ENCODE measurements at regions not wholly inside any gene's neighbourhood (a gene's known extent, or its start where the extent isn't known, plus 50 kb on each side); places are given as distances from the start of the nearest gene placed in this dataset.

DNA sequence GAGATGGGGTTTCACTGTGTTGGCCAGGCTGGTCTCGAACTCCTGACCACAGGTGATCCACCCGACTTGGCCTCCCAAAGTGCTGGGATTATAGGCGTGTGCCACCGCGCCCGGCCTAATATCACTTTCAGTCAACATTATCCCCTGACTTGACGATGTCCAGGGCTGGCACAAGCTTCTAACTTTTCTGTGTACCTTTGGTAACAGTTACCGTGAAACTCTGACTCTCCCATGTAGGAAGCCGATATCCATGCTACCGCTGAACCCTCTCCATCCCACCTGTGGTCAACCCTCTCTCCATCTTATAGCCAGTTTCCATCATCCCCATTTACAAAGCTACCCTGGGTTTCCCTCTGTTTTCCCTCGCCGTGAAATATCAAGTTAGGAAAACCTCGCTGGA, 77.5 kb downstream of the CRLF2 start:
- no peaks in the 10 kb centered on the region for H3K79me2 ChIP-seq (ENCODE audit: control insufficient read depth, insufficient read depth, low read length)
- Mint-ChIP-seq H3K9me3 (ENCODE audit: insufficient read depth) (no peaks in the 10 kb centered on the region), H3K27me3 (no peaks in the 10 kb centered on the region), H3K4me3 (no peak overlapping the region), H3K4me1 (no peaks in the 10 kb centered on the region), H3K27ac (no peak overlapping the region)
- no peak overlapping the region for H3K27ac ChIP-seq (ENCODE audit: low read length in 2 of 2)
- ATAC-seq (ENCODE audit: low read depth) (no peak), DNase-seq (no peak)
- H3K9ac ChIP-seq (ENCODE audit: low read length), result no peak overlapping the region
- WGBS (ENCODE audit: insufficient coverage), result 96% methylated on average over 12 of the region's 13 CpGs
- H4K20me1 ChIP-seq (ENCODE audit: control insufficient read depth, insufficient read depth, low read length, poor library complexity, severe bottlenecking), result no peaks in the 10 kb centered on the region
- no peak overlapping the region for H3K4me2 ChIP-seq (replicated peaks; ENCODE audit: low read depth, low read length, poor library complexity, severe bottlenecking)
- no peaks in the 10 kb centered on the region for H3K4me1 ChIP-seq (ENCODE audit: control insufficient read depth in 2 of 2, insufficient read depth in 2 of 2, low read length in 2 of 2)
- ChIA-PET CTCF (no interaction called here), POLR2A (no interaction called here)
- TF ChIP-seq, protein P1, sequence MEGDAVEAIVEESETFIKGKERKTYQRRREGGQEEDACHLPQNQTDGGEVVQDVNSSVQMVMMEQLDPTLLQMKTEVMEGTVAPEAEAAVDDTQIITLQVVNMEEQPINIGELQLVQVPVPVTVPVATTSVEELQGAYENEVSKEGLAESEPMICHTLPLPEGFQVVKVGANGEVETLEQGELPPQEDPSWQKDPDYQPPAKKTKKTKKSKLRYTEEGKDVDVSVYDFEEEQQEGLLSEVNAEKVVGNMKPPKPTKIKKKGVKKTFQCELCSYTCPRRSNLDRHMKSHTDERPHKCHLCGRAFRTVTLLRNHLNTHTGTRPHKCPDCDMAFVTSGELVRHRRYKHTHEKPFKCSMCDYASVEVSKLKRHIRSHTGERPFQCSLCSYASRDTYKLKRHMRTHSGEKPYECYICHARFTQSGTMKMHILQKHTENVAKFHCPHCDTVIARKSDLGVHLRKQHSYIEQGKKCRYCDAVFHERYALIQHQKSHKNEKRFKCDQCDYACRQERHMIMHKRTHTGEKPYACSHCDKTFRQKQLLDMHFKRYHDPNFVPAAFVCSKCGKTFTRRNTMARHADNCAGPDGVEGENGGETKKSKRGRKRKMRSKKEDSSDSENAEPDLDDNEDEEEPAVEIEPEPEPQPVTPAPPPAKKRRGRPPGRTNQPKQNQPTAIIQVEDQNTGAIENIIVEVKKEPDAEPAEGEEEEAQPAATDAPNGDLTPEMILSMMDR (IDR thresholded peaks at IDR 0.05), result no peak
- TF ChIP-seq EZH2 (IDR thresholded peaks at IDR 0.05; ENCODE audit: borderline replicate concordance, insufficient read depth, low read depth, low read length, poor library complexity, severe bottlenecking), result no peak
- intact Hi-C loops (cut with micrococcal nuclease), result no loop called here
- H3K27me3 ChIP-seq (replicated peaks in 1 of 4; ENCODE audit: control extremely low read depth in 1 of 4, control insufficient read depth in 3 of 4, insufficient read depth in 4 of 4, low read length in 3 of 4), result no peaks in the 10 kb centered on the region
- no peak overlapping the region for H3K4me3 ChIP-seq (ENCODE audit: control extremely low read depth in 1 of 5, extremely low read depth in 1 of 5, insufficient read depth in 1 of 5, low read depth in 2 of 5, low read length in 4 of 5)
- no peaks in the 10 kb centered on the region for H3K36me3 ChIP-seq (replicated peaks in 1 of 2; ENCODE audit: control extremely low read depth in 1 of 2, control insufficient read depth in 1 of 2, extremely low read depth in 1 of 2, insufficient read depth in 2 of 2, low read length in 1 of 2)
- no peak overlapping the region for H2AFZ ChIP-seq (ENCODE audit: insufficient read depth, low read depth, low read length, poor library complexity, severe bottlenecking)
- H3K9me3 ChIP-seq (ENCODE audit: control extremely low read depth in 1 of 3, control insufficient read depth in 2 of 3, insufficient read depth in 1 of 3, low read length in 2 of 3), result peaks cover 0 to 15% (median 0%) of the 10 kb centered on the region in 3 donors

DNA sequence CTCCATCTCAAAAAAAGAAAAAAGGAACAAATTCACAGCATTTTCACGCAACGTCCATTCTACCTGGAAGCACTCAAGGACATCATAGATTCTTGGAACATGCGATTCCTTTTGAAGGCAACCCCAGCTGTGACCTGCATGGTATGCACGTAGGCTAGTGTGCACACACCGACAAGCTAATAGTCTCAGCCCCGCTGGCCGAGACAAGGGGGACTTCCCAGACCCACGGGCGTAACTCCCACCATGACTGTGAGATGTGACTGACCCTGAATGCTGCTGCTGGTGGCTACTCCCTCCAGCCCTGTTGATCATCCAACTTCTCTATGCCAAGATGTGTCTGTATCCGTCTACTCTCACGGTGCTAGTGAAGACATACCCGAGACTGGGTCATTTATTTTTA, 78.3 kb downstream of the CRLF2 start:
- Mint-ChIP-seq H3K9me3 (ENCODE audit: insufficient read depth) (no peaks in the 10 kb centered on the region), H3K27ac (no peak overlapping the region), H3K4me1 (no peaks in the 10 kb centered on the region), H3K4me3 (no peak overlapping the region), H3K27me3 (no peaks in the 10 kb centered on the region)
- Histone ChIP-seq H3K79me2 (ENCODE audit: control insufficient read depth, insufficient read depth, low read length) (no peaks in the 10 kb centered on the region), H3K4me2 (replicated peaks; ENCODE audit: low read depth, low read length, poor library complexity, severe bottlenecking) (no peak overlapping the region), H3K27ac (ENCODE audit: low read length in 2 of 2) (no peak overlapping the region), H3K36me3 (replicated peaks in 1 of 2; ENCODE audit: control extremely low read depth in 1 of 2, control insufficient read depth in 1 of 2, extremely low read depth in 1 of 2, insufficient read depth in 2 of 2, low read length in 1 of 2) (no peaks in the 10 kb centered on the region), H3K4me1 (ENCODE audit: control insufficient read depth in 2 of 2, insufficient read depth in 2 of 2, low read length in 2 of 2) (no peaks in the 10 kb centered on the region), H2AFZ (ENCODE audit: insufficient read depth, low read depth, low read length, poor library complexity, severe bottlenecking) (no peak overlapping the region), H3K4me3 (ENCODE audit: control extremely low read depth in 1 of 5, extremely low read depth in 1 of 5, insufficient read depth in 1 of 5, low read depth in 2 of 5, low read length in 4 of 5) (no peak overlapping the region), H3K9me3 (ENCODE audit: control extremely low read depth in 1 of 3, control insufficient read depth in 2 of 3, insufficient read depth in 1 of 3, low read length in 2 of 3) (peaks cover 0 to 15% (median 0%) of the 10 kb centered on the region in 3 donors), H3K9ac (ENCODE audit: low read length) (no peak overlapping the region), H3K27me3 (replicated peaks in 1 of 4; ENCODE audit: control extremely low read depth in 1 of 4, control insufficient read depth in 3 of 4, insufficient read depth in 4 of 4, low read length in 3 of 4) (no peaks in the 10 kb centered on the region), H4K20me1 (ENCODE audit: control insufficient read depth, insufficient read depth, low read length, poor library complexity, severe bottlenecking) (no peaks in the 10 kb centered on the region)
- WGBS (ENCODE audit: insufficient coverage), result 96% methylated on average over 9 of the region's 12 CpGs
- CTCF ChIA-PET, result no interaction called here
- ATAC-seq (ENCODE audit: low read depth) (no peak), DNase-seq (no peak)
- no peak for TF ChIP-seq EZH2 (IDR thresholded peaks at IDR 0.05; ENCODE audit: borderline replicate concordance, insufficient read depth, low read depth, low read length, poor library complexity, severe bottlenecking)
- POLR2A ChIA-PET, result no interaction called here
- intact Hi-C loops (cut with micrococcal nuclease), result no loop called here
